Caco-2 (cell line): ENCODE measurements at regions not wholly inside any gene's neighbourhood (a gene's known extent, or its start where the extent isn't known, plus 50 kb on each side); places are given as distances from the start of the nearest gene placed in this dataset.

Experiments
- BruUV-seq: library from RNA; stranded (reverse); fragments of 400-500 nt; replicated peaks from 2 replicates; lab custom pipeline; 2021; lab: Mats Ljungman, UMichigan
- CTCF ChIA-PET: fragments of 300-600 bp; sonication (Branson Sonifier 250); formaldehyde crosslinking; loops from one replicate; lab custom pipeline; 2022; ENCODE audit warnings: antibody characterized with exemption; lab: Charles Lee
- POLR2A ChIA-PET: fragments of 300-600 bp; sonication (Branson Sonifier 250); formaldehyde crosslinking; loops from one replicate; lab custom pipeline; 2022; ENCODE audit warnings: antibody characterized with exemption; lab: Charles Lee
- DNase-seq, 2 experiments: peaks; one replicate each; pipeline versions ENCODE4 v3.0.0 to v3.0.0-alpha.2; 2020 to 2022
- H3K27me3 ChIP-seq: replicated peaks from 2 replicates; pipeline ENCODE4 v1.6.0; 2011; ENCODE audit warnings: low read length; ENCODE audit not compliant: control insufficient read depth, insufficient read depth
- H3K36me3 ChIP-seq: 2 replicates; pipeline ENCODE4 v1.5.1; 2011; ENCODE audit warnings: low read length; ENCODE audit not compliant: control insufficient read depth, insufficient read depth
- H3K4me1 ChIP-seq: fragments of 250-450 bp; sonication (Bioruptor Pico); 2 replicates; pipeline ENCODE4 v1.5.1; 2020; ENCODE audit warnings: mild to moderate bottlenecking
- H3K4me3 ChIP-seq: 2 replicates; pipeline ENCODE4 v1.5.1; 2011; ENCODE audit warnings: low read depth, mild to moderate bottlenecking, control low read depth, low read length
- H3K9me3 ChIP-seq: fragments of 250-450 bp; sonication (Bioruptor Pico); 2 replicates; pipeline ENCODE4 v1.5.1; 2020; ENCODE audit warnings: mild to moderate bottlenecking, moderate library complexity
- H3K27ac Mint-ChIP-seq: one replicate; pipeline ENCODE4 v1.8.0; 2022; ENCODE audit warnings: mixed read lengths; ENCODE audit not compliant: unreplicated experiment
- H3K27me3 Mint-ChIP-seq: one replicate; pipeline ENCODE4 v1.8.0; 2022; ENCODE audit warnings: mixed read lengths; ENCODE audit not compliant: insufficient read depth, unreplicated experiment
- H3K36me3 Mint-ChIP-seq: one replicate; pipeline ENCODE4 v1.8.0; 2022; ENCODE audit warnings: mild to moderate bottlenecking, mixed read lengths; ENCODE audit not compliant: insufficient read depth, unreplicated experiment
- H3K4me1 Mint-ChIP-seq: one replicate; pipeline ENCODE4 v1.8.0; 2022; ENCODE audit warnings: low read depth, mixed read lengths; ENCODE audit not compliant: unreplicated experiment
- H3K4me3 Mint-ChIP-seq: one replicate; pipeline ENCODE4 v1.8.0; 2022; ENCODE audit warnings: mild to moderate bottlenecking, moderate library complexity, mixed read lengths; ENCODE audit not compliant: unreplicated experiment
- H3K9me3 Mint-ChIP-seq: one replicate; pipeline ENCODE4 v1.8.0; 2022; ENCODE audit warnings: mixed read lengths; ENCODE audit not compliant: unreplicated experiment
- intact Hi-C: fragments of 100-400 bp; cut with micrococcal nuclease; formaldehyde crosslinking; loops from one replicate; pipeline ENCODE4 v1.10.0; 2022; ENCODE audit not compliant: unreplicated experiment
- TF ChIP-seq, protein P1 (sequence below), 2 experiments: fragments of 200-600 bp in 1 of 2; IDR thresholded peaks; 1 replicate in 1 of 2; 2 replicates in 1 of 2; pipeline versions ENCODE4 v1.5.1 to v1.8.0; 2011 to 2022; ENCODE audit warnings: antibody characterized with exemption in 1 of 2, control low read depth in 1 of 2, inconsistent platforms in 1 of 2, low read depth in 1 of 2, low read length in 1 of 2, mild to moderate bottlenecking in 1 of 2, moderate library complexity in 1 of 2; ENCODE audit not compliant: insufficient read depth in 1 of 2, severe bottlenecking in 1 of 2, unreplicated experiment in 1 of 2

DNA sequence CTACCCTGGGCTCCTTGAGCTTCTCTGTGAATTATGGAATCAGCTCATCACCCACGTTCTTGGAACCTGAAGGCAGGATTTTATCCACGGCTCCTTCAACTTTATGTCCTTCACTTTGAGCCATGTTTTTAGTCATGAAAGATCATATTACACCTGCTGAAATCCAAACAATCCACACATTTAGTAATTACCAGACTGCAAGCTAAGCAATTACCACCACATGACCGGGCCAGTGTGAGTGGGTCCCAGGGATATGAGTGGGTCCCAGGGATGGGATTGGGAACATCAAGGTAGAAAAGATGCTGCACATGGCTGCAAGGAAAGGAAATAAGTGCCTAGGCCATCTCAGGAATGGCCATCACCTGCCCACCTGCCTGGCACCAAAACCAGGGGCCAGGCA, 140.3 kb upstream of the IQSEC1 start:
- DNase-seq: no peak
- no peaks in the 10 kb centered on the region for H3K9me3 Mint-ChIP-seq
- no peak overlapping the region for H3K27ac Mint-ChIP-seq
- no peaks in the 10 kb centered on the region for H3K36me3 Mint-ChIP-seq
- no peaks in the 10 kb centered on the region for H3K9me3 ChIP-seq
- no peaks in the 10 kb centered on the region for H3K4me1 Mint-ChIP-seq
- H3K4me3 Mint-ChIP-seq: no peak overlapping the region
- peaks cover 5% of the 10 kb centered on the region; the same call in 1 of the 2 replicates for H3K4me1 ChIP-seq
- H3K36me3 ChIP-seq: no peaks in the 10 kb centered on the region
- no peak overlapping the region for H3K4me3 ChIP-seq
- intact Hi-C loops: no loop called here
- no TSS peak for BruUV-seq
- ChIA-PET CTCF (no interaction called here), POLR2A (no interaction called here)
- peaks cover 30% of the 10 kb centered on the region for H3K27me3 Mint-ChIP-seq
- no peaks in the 10 kb centered on the region; the same call in none of the 2 replicates for H3K27me3 ChIP-seq
- TF ChIP-seq, protein P1, sequence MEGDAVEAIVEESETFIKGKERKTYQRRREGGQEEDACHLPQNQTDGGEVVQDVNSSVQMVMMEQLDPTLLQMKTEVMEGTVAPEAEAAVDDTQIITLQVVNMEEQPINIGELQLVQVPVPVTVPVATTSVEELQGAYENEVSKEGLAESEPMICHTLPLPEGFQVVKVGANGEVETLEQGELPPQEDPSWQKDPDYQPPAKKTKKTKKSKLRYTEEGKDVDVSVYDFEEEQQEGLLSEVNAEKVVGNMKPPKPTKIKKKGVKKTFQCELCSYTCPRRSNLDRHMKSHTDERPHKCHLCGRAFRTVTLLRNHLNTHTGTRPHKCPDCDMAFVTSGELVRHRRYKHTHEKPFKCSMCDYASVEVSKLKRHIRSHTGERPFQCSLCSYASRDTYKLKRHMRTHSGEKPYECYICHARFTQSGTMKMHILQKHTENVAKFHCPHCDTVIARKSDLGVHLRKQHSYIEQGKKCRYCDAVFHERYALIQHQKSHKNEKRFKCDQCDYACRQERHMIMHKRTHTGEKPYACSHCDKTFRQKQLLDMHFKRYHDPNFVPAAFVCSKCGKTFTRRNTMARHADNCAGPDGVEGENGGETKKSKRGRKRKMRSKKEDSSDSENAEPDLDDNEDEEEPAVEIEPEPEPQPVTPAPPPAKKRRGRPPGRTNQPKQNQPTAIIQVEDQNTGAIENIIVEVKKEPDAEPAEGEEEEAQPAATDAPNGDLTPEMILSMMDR (IDR thresholded peaks at IDR 0.05; ENCODE audit: insufficient read depth in 1 of 2, low read depth in 1 of 2, low read length in 1 of 2, severe bottlenecking in 1 of 2, unreplicated experiment in 1 of 2): no peak

DNA sequence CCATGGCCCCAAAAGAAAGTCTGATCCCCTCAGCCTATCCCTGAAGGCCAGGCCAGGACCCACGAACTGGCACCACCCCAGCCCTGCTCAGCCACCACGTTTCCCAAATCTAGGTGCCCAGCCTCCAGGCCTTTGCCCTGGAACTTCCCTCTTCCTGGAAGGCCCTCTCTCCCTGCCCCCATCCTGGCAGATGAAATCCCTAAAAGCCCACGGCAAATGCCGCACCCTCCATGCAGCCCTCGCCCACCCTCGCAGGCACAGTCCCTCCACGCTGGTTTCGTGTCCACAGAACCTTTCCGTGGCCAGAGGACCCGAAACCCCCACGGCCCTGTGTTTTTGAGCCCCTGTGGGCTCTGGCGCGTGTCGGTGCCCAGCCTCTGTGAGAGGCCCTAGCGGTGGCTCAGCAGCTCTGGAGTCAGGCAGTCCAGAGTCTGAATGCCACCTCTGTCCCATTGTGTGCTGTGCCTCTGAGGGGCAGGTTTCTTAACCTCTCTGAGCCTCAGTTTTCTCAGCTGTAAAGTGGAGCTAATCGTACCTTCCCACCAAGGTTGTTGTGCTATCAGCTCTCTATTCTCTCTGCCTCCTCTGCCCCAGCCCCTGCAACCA, 138.5 kb upstream of the IQSEC1 start:
- CTCF ChIA-PET: no interaction called here
- intact Hi-C loops: no loop called here
- TF ChIP-seq, protein P1 (IDR thresholded peaks at IDR 0.05; ENCODE audit: insufficient read depth in 1 of 2, low read depth in 1 of 2, low read length in 1 of 2, severe bottlenecking in 1 of 2, unreplicated experiment in 1 of 2): no peak

DNA sequence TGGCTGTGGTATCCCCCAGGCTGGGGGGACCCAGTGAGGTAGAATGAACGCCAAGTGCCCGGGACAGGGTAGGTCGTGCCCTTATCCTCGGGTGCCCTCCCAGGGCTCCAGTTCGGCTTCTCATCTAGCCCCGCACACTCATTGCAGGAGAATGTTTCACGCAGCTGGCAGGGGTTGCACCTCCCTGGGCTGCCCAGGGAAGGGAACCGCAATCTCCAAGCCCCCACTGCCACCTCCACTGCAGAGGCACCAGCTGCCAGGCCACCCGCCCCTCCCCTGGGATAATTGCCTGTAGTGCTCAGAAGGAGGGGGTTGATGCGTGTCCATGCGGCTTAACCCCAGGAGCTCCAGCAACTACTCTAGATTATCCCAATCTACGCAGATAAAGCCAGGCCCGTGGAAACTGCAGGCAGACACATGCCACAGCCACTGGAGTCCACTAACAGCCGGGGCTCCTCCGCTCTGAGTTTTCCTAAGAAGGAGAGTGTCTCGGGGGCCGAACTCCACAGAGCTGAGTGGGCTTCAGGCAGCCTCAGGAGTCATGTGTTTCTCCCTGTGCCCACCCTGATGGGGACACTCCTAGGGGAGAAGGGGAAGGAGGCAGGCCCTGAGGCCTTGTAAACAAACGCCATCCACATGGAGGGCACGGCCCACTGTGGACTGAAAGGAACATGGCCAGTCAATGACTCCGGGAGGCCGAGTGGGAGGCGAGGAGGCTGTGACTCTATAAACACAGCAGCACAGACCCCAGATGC, 137.2 kb upstream of the IQSEC1 start:
- BruUV-seq: no TSS peak
- Mint-ChIP-seq H3K9me3 (no peaks in the 10 kb centered on the region), H3K4me3 (no peak overlapping the region), H3K4me1 (no peaks in the 10 kb centered on the region), H3K27me3 (peaks cover 49% of the 10 kb centered on the region), H3K36me3 (no peaks in the 10 kb centered on the region), H3K27ac (no peak overlapping the region)
- Histone ChIP-seq H3K27me3 (no peaks in the 10 kb centered on the region; the same call in none of the 2 replicates), H3K4me1 (no peaks in the 10 kb centered on the region), H3K36me3 (no peaks in the 10 kb centered on the region), H3K9me3 (no peaks in the 10 kb centered on the region), H3K4me3 (no peak overlapping the region)
- intact Hi-C loops: no loop called here
- TF ChIP-seq, protein P1 (IDR thresholded peaks at IDR 0.05; ENCODE audit: insufficient read depth in 1 of 2, low read depth in 1 of 2, low read length in 1 of 2, severe bottlenecking in 1 of 2, unreplicated experiment in 1 of 2): no peak
- ChIA-PET CTCF (no interaction called here), POLR2A (no interaction called here)
- DNase-seq: no peak

More for the DNA sequence above, 138.5 kb upstream of the IQSEC1 start:
- no peaks in the 10 kb centered on the region for H3K36me3 Mint-ChIP-seq
- H3K4me1 Mint-ChIP-seq: no peaks in the 10 kb centered on the region
- no peaks in the 10 kb centered on the region for H3K9me3 Mint-ChIP-seq
- no TSS peak for BruUV-seq
- Histone ChIP-seq H3K4me3 (no peak overlapping the region), H3K9me3 (no peaks in the 10 kb centered on the region), H3K4me1 (no peaks in the 10 kb centered on the region), H3K27me3 (no peaks in the 10 kb centered on the region; the same call in none of the 2 replicates), H3K36me3 (no peaks in the 10 kb centered on the region)
- POLR2A ChIA-PET: no interaction called here
- H3K4me3 Mint-ChIP-seq: no peak overlapping the region
- H3K27me3 Mint-ChIP-seq: peaks cover 40% of the 10 kb centered on the region
- DNase-seq: no peak
- no peak overlapping the region for H3K27ac Mint-ChIP-seq
